ENCODE measurements at regions not wholly inside any gene's neighbourhood (a gene's known extent, or its start where the extent isn't known, plus 50 kb on each side); places are given as distances from the start of the nearest gene placed in this dataset.

DNA sequence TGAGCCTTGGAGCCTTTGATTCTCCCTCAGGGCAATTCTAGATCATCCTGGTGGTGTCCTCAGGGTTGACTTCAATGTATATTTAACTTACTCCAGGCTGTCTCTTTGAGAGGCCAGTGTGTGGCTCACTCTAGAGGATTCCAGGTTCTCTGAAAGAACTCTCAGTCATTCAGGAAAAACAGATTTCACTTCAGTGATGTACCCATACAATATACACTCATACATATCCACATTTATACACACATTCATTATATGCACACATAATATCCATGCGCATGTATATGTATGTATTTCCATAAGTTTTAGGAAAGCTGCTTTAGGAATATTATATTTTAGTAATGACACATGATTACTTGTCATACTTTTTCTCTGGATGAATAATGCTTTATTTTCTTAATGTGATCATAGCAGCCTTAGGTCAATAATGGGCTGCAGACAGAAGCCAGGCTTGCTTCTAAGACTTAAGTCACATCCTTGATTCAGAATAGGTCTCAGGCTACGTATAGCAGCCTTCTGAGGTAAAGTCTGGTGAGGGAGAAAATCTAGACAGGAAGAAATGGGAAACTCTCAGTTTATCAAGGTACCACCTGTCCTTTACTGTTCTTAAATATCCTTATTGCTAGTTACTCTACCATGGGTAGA, 397.0 kb downstream of the GPAT3 start:
- TF ChIP-seq CTCF (conservative IDR thresholded peaks at IDR 0.05), result no peak
- no peak for TF ChIP-seq EZH2 (IDR thresholded peaks at IDR 0.05; ENCODE audit: low read depth)
- ChIA-PET CTCF (no interaction called here), POLR2A (ENCODE audit: unreplicated experiment) (no interaction called here)
- no peak overlapping the region for H3K4me3 ChIP-seq
- DNase-seq, result no peak
- H3K4me1 ChIP-seq (replicated peaks; ENCODE audit: insufficient read depth), result no peaks in the 10 kb centered on the region
- intact Hi-C loops (cut with micrococcal nuclease; ENCODE audit: unreplicated experiment), result no loop called here
- no peaks in the 10 kb centered on the region for H3K36me3 ChIP-seq (ENCODE audit: low read depth)
- no peaks in the 10 kb centered on the region for H3K9me2 ChIP-seq (ENCODE audit: insufficient read depth)
- no peaks in the 10 kb centered on the region for H3K27me3 ChIP-seq (ENCODE audit: insufficient read depth, low read depth)
- no peaks in the 10 kb centered on the region for H3K79me2 ChIP-seq (ENCODE audit: low read depth)
- H3K9me3 ChIP-seq (ENCODE audit: insufficient read depth, low read depth), result no peaks in the 10 kb centered on the region
- no peaks in the 10 kb centered on the region for H3F3A ChIP-seq (ENCODE audit: insufficient read depth, low read depth)
- H3K4me2 ChIP-seq, result no peak overlapping the region
- no peak overlapping the region for H2AFZ ChIP-seq
- H4K20me1 ChIP-seq (ENCODE audit: insufficient read depth), result no peaks in the 10 kb centered on the region
- BruUV-seq (replicated peaks), result no TSS peak
- no peak overlapping the region for H3K27ac ChIP-seq

- intact Hi-C loops (cut with micrococcal nuclease; ENCODE audit: unreplicated experiment), result no loop called here
- Histone ChIP-seq H3K36me3 (ENCODE audit: low read depth) (no peaks in the 10 kb centered on the region), H4K20me1 (ENCODE audit: insufficient read depth) (no peaks in the 10 kb centered on the region), H3K79me2 (ENCODE audit: low read depth) (no peaks in the 10 kb centered on the region), H3F3A (ENCODE audit: insufficient read depth, low read depth) (no peaks in the 10 kb centered on the region), H3K9me2 (ENCODE audit: insufficient read depth) (no peaks in the 10 kb centered on the region), H3K27ac (no peak overlapping the region), H3K4me1 (replicated peaks; ENCODE audit: insufficient read depth) (no peaks in the 10 kb centered on the region), H3K4me2 (no peak overlapping the region), H2AFZ (no peak overlapping the region), H3K4me3 (no peak overlapping the region), H3K9me3 (ENCODE audit: insufficient read depth, low read depth) (no peaks in the 10 kb centered on the region), H3K27me3 (ENCODE audit: insufficient read depth, low read depth) (no peaks in the 10 kb centered on the region)
- TF ChIP-seq EZH2 (IDR thresholded peaks at IDR 0.05; ENCODE audit: low read depth), result no peak
- TF ChIP-seq CTCF (conservative IDR thresholded peaks at IDR 0.05), result no peak
- BruUV-seq (replicated peaks), result no TSS peak
- DNase-seq, result no peak
- ChIA-PET POLR2A (ENCODE audit: unreplicated experiment) (no interaction called here), CTCF (no interaction called here)
Observed at GRCh38 chr4:83931659-83932438, 395.9 kb downstream of the GPAT3 start.

GRCh38 chr4:83929550-83929949, 393.6 kb downstream of the GPAT3 start:
- Histone ChIP-seq H3K9me3 (ENCODE audit: insufficient read depth, low read depth) (no peaks in the 10 kb centered on the region), H3K4me3 (no peak overlapping the region), H3K4me2 (no peak overlapping the region), H3K27me3 (ENCODE audit: insufficient read depth, low read depth) (no peaks in the 10 kb centered on the region), H3F3A (ENCODE audit: insufficient read depth, low read depth) (no peaks in the 10 kb centered on the region), H3K27ac (no peak overlapping the region), H2AFZ (no peak overlapping the region), H4K20me1 (ENCODE audit: insufficient read depth) (no peaks in the 10 kb centered on the region), H3K9me2 (ENCODE audit: insufficient read depth) (no peaks in the 10 kb centered on the region), H3K4me1 (replicated peaks; ENCODE audit: insufficient read depth) (no peaks in the 10 kb centered on the region), H3K79me2 (ENCODE audit: low read depth) (no peaks in the 10 kb centered on the region), H3K36me3 (ENCODE audit: low read depth) (no peaks in the 10 kb centered on the region)
- no peak for DNase-seq
- TF ChIP-seq EZH2 (IDR thresholded peaks at IDR 0.05; ENCODE audit: low read depth), result no peak
- TF ChIP-seq CTCF (conservative IDR thresholded peaks at IDR 0.05), result no peak
- CTCF ChIA-PET, result no interaction called here
- intact Hi-C loops (cut with micrococcal nuclease; ENCODE audit: unreplicated experiment), result no loop called here
- POLR2A ChIA-PET (ENCODE audit: unreplicated experiment), result interaction anchor here (0.6 kb wide), 1 partner anchor 55 kb away, joined by 3 read pairs; no protein-coding TSS in a partner anchor
- no TSS peak for BruUV-seq (replicated peaks)
